ENCODE measurements at regions not wholly inside any gene's neighbourhood (a gene's known extent, or its start where the extent isn't known, plus 50 kb on each side); places are given as distances from the start of the nearest gene placed in this dataset.

GRCh38 chr2:120421126-120421829 lies 75.3 kb downstream of the INHBB start:
- Histone ChIP-seq H3K79me2 (ENCODE audit: insufficient read depth, low read length) (no peaks in the 10 kb centered on the region), H3K4me2 (ENCODE audit: low read length) (no peak overlapping the region), H3K4me1 (ENCODE audit: insufficient read depth, low read length) (no peaks in the 10 kb centered on the region), H2AFZ (ENCODE audit: low read depth, low read length) (no peak overlapping the region), H3K4me3 (ENCODE audit: insufficient read depth, low read depth, low read length) (no peak overlapping the region), H3K27ac (ENCODE audit: low read depth, low read length) (no peak overlapping the region), H3K36me3 (ENCODE audit: insufficient read depth, low read length) (no peaks in the 10 kb centered on the region), H3K9me3 (ENCODE audit: insufficient read depth, low read depth, low read length) (peaks cover 3% of the 10 kb centered on the region), H3K9ac (ENCODE audit: low read length) (no peak overlapping the region), H4K20me1 (ENCODE audit: insufficient read depth, low read length) (no peaks in the 10 kb centered on the region), H3K27me3 (ENCODE audit: insufficient read depth, low read length) (peaks cover 54% of the 10 kb centered on the region)
- no peak for TF ChIP-seq CTCF (IDR thresholded peaks at IDR 0.05; ENCODE audit: insufficient read depth, low read depth, low read length)
- no peak for TF ChIP-seq EZH2 (IDR thresholded peaks at IDR 0.05; ENCODE audit: insufficient read depth, low read length)
- Mint-ChIP-seq H3K27me3 (ENCODE audit: low read depth, unreplicated experiment) (peaks cover 81% of the 10 kb centered on the region), H3K4me1 (ENCODE audit: low read depth, unreplicated experiment) (no peaks in the 10 kb centered on the region), H3K4me3 (ENCODE audit: unreplicated experiment) (no peak overlapping the region), H3K27ac (ENCODE audit: unreplicated experiment) (no peak overlapping the region), H3K36me3 (ENCODE audit: low read depth, unreplicated experiment) (no peaks in the 10 kb centered on the region), H3K9me3 (ENCODE audit: unreplicated experiment) (peaks cover 8% of the 10 kb centered on the region)
- no peak for FAIRE-seq
- DNase-seq (ENCODE audit: low read depth), result no peak

- no peaks in the 10 kb centered on the region for H3K36me3 Mint-ChIP-seq (ENCODE audit: low read depth, unreplicated experiment)
- no peak for FAIRE-seq
- TF ChIP-seq EZH2 (IDR thresholded peaks at IDR 0.05; ENCODE audit: insufficient read depth, low read length), result no peak
- no peak for TF ChIP-seq CTCF (IDR thresholded peaks at IDR 0.05; ENCODE audit: insufficient read depth, low read depth, low read length)
Observed at GRCh38 chr2:120421830-120422175, 75.9 kb downstream of the INHBB start.

GRCh38 chr2:120422465-120423160 lies 76.7 kb downstream of the INHBB start:
- Mint-ChIP-seq H3K4me1 (ENCODE audit: low read depth, unreplicated experiment) (no peaks in the 10 kb centered on the region), H3K4me3 (ENCODE audit: unreplicated experiment) (no peak overlapping the region), H3K9me3 (ENCODE audit: unreplicated experiment) (peaks cover 8% of the 10 kb centered on the region), H3K36me3 (ENCODE audit: low read depth, unreplicated experiment) (no peaks in the 10 kb centered on the region), H3K27me3 (ENCODE audit: low read depth, unreplicated experiment) (peaks cover 87% of the 10 kb centered on the region), H3K27ac (ENCODE audit: unreplicated experiment) (no peak overlapping the region)
- no peaks in the 10 kb centered on the region for H3K79me2 ChIP-seq (ENCODE audit: insufficient read depth, low read length)
- peaks cover 63% of the 10 kb centered on the region for H3K27me3 ChIP-seq (ENCODE audit: insufficient read depth, low read length)
- no peak for TF ChIP-seq CTCF (IDR thresholded peaks at IDR 0.05; ENCODE audit: insufficient read depth, low read depth, low read length)
- no peak for TF ChIP-seq EZH2 (IDR thresholded peaks at IDR 0.05; ENCODE audit: insufficient read depth, low read length)
- H3K9me3 ChIP-seq (ENCODE audit: insufficient read depth, low read depth, low read length), result peaks cover 3% of the 10 kb centered on the region
- DNase-seq (ENCODE audit: low read depth) (no peak), FAIRE-seq (no peak)
- no peaks in the 10 kb centered on the region for H3K36me3 ChIP-seq (ENCODE audit: insufficient read depth, low read length)
- no peak overlapping the region for H3K27ac ChIP-seq (ENCODE audit: low read depth, low read length)
- H2AFZ ChIP-seq (ENCODE audit: low read depth, low read length), result no peak overlapping the region
- no peaks in the 10 kb centered on the region for H4K20me1 ChIP-seq (ENCODE audit: insufficient read depth, low read length)
- no peak overlapping the region for H3K4me3 ChIP-seq (ENCODE audit: insufficient read depth, low read depth, low read length)
- H3K9ac ChIP-seq (ENCODE audit: low read length), result no peak overlapping the region
- H3K4me2 ChIP-seq (ENCODE audit: low read length), result no peak overlapping the region
- H3K4me1 ChIP-seq (ENCODE audit: insufficient read depth, low read length), result no peaks in the 10 kb centered on the region

More at GRCh38 chr2:120421830-120422175, 75.9 kb downstream of the INHBB start:
- Mint-ChIP-seq H3K4me3 (ENCODE audit: unreplicated experiment) (no peak overlapping the region), H3K27ac (ENCODE audit: unreplicated experiment) (no peak overlapping the region), H3K27me3 (ENCODE audit: low read depth, unreplicated experiment) (peaks cover 86% of the 10 kb centered on the region), H3K4me1 (ENCODE audit: low read depth, unreplicated experiment) (no peaks in the 10 kb centered on the region), H3K9me3 (ENCODE audit: unreplicated experiment) (peaks cover 8% of the 10 kb centered on the region)
- no peak for DNase-seq (ENCODE audit: low read depth)
- Histone ChIP-seq H2AFZ (ENCODE audit: low read depth, low read length) (no peak overlapping the region), H3K9ac (ENCODE audit: low read length) (no peak overlapping the region), H3K9me3 (ENCODE audit: insufficient read depth, low read depth, low read length) (peaks cover 3% of the 10 kb centered on the region), H3K79me2 (ENCODE audit: insufficient read depth, low read length) (no peaks in the 10 kb centered on the region), H3K36me3 (ENCODE audit: insufficient read depth, low read length) (no peaks in the 10 kb centered on the region), H3K27ac (ENCODE audit: low read depth, low read length) (no peak overlapping the region), H3K27me3 (ENCODE audit: insufficient read depth, low read length) (peaks cover 58% of the 10 kb centered on the region), H3K4me3 (ENCODE audit: insufficient read depth, low read depth, low read length) (no peak overlapping the region), H4K20me1 (ENCODE audit: insufficient read depth, low read length) (no peaks in the 10 kb centered on the region), H3K4me2 (ENCODE audit: low read length) (no peak overlapping the region), H3K4me1 (ENCODE audit: insufficient read depth, low read length) (no peaks in the 10 kb centered on the region)

Data from astrocyte (in vitro differentiated cells and primary cell).